Stimulated activated CD4-positive, alpha-beta T cell treated with anti-CD3 and anti-CD28 coated beads, Interleukin-4, amount 100 ng/mL, for 1 hour (primary cell): ENCODE measurements at regions not wholly inside any gene's neighbourhood (a gene's known extent, or its start where the extent isn't known, plus 50 kb on each side); places are given as distances from the start of the nearest gene placed in this dataset.
"Not testable (repeated sequence)": the region's sequence is repeated elsewhere in the genome, so short reads cannot be mapped to it uniquely, and the experiment has no call there.

Experiments
- DNase-seq: peaks from one replicate; pipeline ENCODE4 v3.0.0-alpha.2; 2020

DNA sequence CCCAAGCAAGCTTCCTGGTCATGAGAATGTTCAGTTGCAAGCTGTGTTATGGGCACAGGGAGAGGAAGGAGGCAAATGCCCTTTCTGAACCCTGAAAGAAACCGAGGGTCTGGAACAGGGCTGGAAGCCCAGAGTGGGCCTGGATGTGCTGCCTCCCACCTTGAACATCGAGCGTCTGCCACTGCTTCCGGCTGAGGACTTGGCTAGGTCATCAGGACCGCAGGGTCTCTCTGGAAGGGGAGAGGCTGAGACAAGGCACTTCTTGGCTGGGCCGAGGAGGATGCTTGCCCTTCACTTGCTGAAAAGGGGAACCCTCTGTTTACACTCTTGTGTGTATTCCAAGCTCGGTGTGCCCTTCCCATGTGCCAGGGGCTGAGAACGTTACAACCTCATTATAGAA, 168.0 kb upstream of the C1orf174 start:
- DNase-seq, result no peak

DNA sequence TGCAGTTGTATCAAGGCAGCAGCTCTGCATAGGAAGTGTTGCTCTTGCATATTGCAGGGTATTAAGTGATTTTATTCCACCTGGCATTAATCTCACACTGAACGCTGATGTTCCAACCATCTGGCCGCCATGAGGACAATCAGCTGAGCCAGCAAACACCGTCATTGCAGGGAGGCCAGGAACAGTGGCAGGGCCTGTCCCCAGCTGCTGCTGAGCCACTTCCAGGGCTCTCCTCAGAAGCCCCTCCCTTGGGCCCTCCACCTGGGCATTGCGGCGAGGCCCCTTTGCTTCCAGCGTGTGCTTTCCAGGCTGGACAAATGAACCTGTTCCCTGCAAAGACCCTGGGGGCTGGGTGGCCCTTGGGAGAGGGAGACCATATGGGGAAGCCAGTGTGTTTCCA, 171.6 kb upstream of the C1orf174 start:
- no peak for DNase-seq

DNA sequence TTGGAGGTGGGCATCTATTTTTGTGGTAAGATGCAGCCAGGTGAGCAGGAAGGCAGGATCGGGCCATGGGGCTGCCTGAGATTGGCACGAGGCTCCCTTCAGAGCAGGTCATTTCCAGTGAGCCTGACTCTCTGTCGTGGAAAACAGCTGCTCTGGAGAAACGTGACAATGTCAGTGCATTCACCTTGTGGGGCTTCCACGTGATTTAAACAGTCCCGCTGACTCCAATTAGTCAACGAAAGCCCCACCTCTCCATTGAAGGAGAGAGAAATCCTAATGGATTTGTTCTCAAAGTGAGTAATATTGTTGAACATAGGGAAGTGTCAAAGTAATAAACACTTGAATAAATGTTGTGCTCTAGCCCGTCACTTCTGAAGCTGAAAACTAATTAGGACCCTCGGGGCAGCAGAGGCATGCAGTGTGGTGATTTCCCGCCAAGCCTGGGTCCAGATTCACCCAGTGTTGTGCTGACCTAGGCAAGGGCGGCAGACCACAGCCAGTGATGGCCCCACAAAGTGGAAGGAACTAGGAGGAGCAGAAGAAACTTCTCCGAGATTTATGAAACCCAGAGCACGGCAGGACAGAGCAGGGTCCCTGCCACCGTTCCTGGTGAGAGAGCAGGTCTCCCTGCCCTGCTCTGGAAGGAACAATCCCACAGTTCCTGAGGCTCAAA, 172.5 kb upstream of the C1orf174 start:
- DNase-seq, result no peak

DNA sequence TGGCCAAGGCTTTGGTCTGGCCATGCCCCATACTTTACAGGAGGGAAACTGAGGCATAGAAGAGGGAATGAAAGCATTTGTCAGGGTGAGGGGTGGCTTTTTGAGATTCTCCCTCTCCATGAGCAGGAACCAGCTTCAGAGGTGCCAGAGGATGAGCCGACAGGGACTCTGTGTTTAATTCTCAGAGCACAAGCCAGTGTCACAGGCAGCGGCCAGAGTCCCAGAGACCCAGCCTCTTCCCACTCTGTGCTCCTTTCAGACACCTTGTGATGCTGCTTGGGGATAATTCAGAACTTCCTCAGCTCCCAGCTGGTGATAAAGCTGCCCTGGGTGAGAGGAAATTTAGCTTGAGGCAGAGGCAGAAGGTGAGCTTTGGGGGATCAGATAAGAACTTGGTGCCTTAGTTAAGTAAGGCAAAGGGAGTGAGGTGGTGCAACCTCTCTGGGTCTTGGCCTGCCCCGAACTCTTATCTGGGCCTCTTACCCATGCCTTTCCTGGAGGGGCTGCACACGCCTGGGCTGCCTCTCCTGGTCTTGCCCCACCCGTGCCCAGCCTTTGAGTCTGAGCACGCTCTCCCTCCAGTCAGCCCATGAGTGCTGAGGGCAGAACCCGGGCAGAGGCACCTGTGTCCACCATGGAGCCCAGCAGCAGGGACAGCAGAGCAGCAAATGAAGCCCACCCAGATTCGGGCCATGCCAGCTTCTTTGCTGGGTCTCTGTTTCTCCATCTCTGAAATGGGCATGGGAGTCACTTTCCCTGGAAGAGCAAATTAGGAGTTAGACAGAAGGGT, 175.6 kb upstream of the C1orf174 start:
- no peak for DNase-seq

DNA sequence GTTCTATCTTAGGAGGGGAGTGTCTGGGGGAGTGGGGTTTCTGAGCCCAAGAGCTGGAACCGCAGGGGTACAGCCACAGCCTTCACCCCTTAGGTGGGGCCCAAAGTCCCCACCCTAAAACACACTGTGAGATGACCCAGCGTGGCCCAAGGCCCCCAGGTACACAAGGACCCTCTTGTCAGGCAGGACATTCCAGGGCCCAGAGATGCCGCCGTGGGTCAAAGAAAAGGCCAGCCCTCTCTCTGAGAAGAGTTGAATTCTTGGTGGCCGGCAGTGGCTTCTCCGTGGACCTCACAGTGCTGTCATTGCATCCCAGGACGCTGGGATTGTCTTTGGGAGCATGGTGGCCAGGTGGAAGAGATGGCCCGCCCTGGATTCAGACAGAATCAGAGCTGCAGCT, 176.3 kb upstream of the C1orf174 start:
- DNase-seq, result no peak

DNA sequence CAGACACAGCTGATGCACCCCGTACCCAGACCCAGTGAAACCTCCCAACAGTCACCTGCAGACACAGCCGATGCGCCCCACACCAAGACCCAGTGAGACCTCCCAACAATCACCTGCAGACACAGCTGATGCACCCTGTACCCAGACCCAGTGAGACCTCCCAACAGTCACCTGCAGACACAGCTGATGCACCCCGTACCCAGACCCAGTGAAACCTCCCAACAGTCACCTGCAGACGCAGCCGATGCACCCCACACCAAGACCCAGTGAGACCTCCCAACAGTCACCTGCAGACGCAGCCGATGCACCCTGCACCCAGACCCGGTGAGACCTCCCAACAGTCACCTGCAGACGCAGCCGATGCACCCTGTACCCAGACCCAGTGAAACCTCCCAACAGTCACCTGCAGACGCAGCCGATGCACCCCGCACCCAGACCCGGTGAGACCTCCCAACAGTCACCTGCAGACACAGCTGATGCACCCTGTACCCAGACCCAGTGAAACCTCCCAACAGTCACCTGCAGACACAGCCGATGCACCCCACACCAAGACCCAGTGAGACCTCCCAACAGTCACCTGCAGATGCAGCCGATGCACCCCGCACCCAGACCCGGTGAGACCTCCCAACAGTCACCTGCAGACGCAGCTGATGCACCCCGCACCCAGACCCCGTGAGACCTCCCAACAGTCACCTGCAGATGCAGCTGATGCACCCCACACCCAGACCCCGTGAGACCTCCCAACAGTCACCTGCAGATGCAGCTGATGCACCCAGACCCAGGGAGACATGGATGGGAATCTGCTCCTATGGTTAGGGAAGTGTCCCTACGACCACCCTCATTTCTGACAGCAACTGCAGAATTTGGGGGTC, 178.3 kb upstream of the C1orf174 start:
- DNase-seq, result not testable (repeated sequence)

DNA sequence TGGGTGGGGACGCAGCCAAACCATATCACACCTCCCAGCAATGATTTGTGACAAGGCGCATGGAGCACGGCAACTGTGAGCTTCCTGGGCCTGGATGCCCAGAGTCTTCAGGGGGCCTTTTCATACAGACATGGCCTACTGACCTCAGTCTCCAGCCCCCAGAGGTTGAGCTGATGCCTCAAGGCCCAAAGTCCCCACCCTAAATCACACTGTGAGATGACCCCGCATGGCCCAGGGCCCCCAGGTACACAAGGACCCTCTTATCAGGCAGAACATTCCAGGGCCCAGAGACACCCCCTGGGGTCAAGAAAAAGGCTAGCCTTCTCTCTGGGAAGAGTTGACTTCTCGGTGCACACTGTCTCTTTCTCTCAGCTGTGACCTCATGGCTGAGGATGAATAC, 179.7 kb upstream of the C1orf174 start:
- DNase-seq, result no peak

DNA sequence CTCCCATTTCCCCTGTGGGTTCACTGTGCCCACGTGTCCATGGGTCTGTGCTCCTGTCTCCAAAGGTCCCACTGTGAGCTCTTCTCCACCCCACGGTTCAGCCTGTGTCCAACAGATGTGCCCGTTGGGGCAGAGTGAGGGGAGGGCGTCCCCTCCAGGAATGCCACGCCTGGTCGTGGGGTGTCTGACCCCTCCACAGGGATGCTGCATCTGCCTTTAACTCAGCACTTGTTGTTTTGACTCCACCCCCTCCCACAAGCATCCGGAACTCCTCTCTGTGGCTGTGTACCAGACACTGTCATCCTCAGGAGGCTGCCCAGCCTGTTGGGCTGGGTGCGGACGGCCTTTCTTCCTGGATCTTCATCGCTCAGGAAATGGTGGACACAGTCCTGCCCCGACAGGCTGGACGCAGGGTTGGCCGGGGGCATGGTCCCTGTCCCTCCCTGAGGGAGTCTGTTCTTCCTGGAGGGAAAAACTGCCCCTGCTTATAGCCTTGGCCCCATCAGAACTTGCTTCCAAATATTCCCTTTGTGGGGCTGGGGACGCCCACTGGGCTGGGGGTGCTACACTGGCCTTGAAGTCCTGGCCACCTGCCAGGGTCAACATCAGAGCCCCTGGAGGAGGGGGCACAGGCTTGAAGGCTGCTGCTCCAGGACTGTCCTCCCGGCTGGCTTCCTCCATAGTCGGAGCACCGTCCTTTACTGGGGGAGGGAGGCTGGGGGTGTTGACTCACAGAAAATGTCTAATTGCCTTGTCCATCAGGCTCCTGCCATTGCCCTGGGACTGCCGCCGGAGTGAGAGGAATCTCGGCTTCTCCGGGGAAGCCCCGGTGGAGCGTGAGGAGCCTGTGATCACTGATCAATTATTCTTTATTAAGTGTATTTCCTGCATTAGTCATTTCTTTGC, 182.0 kb upstream of the C1orf174 start:
- no peak for DNase-seq

DNA sequence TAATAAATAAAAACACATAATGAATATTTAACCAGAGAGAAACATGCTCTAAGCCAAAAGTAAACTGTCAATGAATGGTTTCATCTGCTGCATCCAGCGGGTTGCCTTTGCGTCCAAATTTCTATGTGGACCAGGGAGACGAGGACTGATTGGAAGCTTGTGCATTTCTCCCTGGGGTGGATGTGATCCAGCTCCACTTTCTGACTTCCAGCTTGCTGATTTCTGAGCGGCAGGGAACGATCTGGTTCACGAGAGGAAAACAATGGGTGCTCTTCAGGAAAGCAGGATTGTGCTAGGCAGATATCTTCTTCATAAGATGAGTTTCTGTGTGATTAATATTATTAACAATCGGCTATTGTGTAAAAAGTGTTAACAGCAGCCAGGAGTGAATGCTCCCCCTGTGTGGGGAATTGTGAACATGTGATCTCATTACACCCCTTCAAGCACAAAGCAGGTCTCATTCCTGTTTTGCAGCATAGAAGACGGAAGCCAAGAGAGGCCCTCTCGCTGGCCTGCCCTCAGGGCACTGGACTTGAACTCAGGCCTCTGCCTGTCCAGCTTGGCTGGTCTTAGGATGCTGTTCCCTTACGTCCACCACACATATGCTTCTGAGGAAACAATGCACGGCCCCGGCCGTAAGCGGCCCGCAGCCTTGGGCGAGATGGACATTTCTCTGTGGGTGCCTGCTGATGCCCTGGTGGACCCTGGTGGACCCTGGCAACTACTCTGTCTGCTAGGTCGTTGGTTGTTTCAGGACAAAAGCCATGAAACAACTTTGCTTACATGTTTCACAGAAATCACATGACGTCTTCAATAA, 183.4 kb upstream of the C1orf174 start:
- no peak for DNase-seq

DNA sequence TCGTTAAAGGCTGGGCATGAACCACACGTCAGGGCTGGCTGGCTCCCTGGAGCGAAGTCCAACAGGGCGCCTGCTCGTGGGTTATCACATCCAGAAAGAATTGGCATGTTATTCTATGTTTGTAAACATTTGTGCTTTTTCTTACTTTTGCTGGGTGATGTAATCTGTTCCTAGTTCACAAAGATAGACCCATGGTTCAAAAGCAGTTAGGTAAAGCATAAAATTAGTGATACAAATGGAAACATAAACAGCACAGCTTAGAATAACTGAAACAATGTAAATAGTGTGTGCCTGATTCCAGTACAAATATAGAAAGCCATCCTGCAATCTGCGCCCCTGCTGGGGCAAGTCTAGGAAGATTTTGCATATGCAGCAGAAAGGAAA, 184.0 kb upstream of the C1orf174 start:
- DNase-seq, result no peak

DNA sequence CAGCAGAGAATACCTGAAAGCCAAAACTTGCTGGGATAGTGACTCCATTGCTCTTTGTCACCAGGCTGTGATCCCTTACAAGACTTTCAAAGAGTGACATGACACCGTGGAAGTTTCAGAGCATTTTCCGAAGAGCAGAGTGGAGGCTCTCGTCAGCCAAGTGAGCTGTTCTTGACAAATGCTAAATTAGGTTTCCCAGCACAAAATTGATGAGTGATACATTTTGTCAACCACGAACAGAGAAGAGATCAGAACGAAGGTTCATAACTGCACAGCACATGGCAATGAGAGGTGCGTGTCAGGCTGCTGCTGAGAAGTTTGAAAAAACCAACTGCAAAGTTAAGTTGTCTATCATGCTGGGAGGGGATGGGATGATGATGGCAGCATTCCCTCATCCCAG, 184.4 kb upstream of the C1orf174 start:
- no peak for DNase-seq

DNA sequence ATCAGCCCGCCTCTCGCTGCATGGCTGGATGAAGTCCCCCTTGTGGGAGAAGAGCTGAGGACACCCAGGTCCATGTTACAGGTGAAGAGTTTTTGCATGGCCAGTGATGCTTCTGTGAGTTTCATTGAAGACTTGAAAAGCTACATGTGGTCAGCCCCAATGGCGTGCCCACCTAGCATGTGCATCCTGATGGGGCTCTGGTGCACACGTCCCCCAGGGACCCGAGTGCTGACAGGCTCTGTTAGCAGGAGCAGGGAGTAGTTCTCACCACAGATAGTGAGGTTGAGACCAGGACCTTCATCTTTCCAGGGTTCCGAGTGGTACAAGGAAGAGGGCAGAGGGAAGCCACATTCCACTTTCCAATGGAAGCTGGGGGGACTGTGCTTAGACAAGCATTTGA, 184.8 kb upstream of the C1orf174 start:
- no peak for DNase-seq

DNA sequence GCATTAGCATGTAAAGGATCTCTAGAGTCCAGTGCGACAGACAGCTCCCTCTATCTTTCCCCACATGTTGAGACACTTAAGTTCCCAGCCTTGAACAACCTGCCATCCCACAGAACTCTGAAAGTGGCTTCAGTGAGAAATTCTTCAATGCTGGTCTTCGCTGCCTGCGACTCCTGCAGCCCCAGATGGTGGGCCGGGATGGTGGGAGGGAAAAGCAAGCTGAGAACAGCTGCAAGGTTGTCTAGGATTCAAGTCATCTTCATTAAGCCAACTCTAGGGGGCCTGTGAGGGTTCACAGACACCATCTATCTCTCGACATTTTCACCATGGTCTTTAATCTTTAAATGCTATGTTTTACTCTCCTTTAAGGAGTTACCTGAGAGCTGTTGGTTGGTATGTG, 185.5 kb upstream of the C1orf174 start:
- no peak for DNase-seq

DNA sequence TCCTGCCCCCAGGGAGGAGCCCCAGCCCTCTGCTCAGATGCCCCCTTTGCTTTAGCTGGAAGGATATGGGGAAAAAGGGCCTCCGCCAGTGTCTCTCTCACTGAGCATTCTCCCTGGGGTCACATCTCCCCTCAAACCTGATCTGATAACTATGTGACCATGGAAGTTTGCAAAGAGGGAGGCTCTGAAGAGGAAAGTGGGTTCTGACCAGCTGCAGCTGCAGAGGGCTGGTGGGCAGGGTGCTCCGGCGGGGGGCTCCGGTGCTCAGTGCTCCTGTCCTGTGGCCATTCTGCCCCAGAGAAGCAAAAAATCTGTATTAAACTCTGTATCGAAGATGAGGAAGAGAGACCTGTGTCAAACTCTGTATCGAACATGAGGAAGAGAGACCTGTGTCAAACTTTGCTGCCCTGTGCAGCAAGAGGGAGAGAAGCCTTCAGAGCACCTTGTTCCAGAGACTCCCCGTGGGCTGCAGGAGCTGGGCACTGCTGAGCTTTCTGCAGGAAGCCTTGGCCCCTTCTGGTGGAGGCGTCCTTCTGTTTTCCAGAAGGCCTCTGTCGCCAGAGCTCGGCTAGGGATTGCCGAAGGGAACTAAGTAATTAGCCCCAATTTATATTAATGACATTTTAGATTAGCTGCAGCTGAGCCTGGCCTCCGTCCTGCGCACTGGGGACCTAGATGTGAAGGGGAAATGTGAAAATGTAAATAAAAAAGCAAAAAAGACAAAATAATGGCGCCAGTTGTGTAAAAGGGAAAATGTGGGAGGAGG, 186.2 kb upstream of the C1orf174 start:
- DNase-seq, result no peak

DNA sequence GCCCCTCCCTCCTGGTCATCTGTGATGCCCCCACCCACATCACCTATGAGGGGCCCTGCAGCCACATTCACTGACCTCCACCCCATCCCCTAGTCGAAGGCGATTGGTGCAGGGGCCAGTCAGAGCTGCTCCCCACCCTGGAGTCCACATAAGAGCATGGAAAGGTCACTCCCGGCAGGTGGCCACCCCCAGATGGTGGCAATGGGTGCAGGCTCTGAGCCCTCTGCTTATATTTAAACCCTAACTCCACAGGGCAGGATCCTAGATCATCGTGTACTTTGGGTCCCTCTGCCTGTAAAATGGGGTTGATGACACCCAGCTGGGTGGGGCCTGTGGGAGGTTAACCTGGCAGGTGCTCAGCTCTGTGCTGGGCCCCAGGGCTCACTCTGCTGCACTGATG, 186.8 kb upstream of the C1orf174 start:
- no peak for DNase-seq

DNA sequence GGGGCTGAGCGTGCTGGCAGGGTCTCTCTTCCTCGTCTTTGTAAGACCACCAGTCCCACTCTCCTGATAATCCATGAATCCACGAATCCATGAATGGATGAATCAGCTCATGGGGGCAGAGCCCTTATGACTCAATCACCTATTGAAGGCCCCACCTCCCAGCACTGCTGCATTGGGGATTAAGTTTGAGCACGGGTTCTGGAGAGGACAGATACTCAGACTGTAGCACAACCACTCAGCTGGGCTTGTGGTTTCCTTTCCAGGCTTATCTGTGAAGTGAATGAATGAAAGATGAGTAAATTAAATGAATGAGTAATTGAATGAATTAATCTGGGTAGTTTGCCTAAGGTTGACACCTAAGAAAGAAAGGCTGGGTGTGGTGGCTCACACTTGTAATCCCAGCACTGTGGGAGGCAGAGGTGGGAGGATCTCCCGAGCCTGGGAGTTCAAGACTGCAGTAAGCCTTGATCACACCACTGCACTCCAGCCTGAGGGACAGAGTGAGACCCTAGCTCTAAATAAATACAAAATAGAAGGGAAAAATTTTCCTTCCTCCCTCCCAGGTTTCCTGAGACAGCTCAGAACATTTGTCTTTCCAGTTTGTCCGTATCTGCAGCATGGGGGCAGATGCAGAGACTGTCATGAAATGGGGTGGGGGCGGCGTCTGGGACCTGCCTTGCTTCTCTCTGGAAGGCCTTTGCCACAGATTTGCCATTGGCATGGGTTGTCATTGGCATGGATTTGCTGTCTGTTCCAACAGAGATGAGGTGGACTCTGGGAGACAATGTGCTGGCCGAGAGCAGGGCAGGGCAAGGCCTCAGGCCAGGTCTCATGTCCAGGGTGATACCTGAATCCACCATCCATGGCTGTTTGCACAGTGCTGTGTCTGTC, 187.7 kb upstream of the C1orf174 start:
- DNase-seq, result no peak

DNA sequence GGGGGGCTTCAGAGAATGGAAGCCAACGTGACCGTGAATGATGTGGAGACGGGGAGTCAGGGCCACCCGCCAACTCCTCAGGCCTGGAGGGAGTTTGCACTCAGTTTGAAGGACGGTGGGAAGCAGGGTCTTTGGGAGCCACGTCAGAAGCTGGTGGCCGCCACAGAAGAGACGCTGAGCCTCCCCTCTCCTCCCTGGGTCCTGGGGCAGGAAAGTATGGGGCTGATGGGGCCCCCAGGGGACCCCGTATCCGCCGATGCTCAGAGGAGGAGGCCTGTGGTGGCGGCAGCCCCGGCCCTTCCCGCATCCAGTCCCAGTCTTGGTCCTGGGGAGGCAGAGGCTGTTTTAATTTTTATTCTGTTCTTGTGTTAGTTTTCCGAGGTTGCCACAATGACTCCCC, 188.6 kb upstream of the C1orf174 start:
- DNase-seq, result no peak

DNA sequence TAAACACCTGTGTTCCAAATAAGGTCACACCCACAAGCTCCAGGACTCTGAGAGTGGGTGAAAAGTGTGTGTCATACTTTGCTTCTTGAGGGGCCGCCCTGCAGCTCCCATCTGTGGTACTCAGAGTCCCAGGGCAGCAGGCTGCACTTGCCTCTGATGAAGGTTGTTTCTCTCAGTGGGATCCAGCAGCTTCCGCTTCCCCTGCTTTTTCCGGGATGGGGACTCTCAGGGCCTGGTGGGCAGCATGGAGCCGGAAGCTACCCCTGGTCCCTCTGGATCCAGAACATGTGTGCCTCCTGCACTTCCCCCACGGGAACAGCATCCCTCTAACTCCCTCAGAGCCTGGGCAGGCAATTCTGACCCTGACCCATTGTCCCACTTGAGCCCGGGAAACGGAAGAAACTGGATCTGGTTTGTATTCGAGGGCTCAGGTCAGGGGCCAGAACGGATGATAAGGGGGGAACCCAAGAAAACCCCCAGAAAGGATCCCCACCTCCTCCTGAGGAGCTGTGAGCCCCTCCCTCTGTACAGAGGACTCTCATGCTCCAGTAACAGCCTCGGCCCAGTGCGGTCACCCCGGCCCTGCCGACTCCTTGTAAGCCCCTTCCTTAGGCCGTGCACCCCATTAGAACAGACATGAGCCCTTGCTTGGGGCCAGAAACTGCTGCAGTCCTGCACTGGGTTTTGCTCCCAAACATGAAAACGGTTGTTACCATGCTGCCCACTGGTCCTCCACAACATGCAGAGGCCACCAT, 189.5 kb upstream of the C1orf174 start:
- DNase-seq, result no peak

DNA sequence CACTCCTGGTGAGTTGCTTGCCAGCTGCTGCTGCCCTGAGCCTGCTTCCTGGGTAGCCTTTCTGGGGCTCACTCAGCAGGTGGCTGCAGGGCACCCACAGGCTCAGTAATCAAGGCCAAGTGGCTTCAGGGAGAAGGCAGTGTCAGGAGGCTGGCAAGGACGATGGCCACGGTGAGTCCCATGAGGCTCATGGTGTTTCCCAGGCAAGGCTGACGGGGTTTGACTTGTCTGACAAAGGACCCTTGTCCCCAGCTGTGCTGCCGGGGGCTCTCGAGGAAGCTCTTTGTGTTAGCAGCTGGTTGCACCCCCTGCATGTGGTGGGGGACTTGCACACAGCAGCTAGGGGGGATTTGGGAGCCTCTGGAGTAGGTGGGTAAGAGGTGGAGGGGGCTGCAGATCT, 190.5 kb upstream of the C1orf174 start:
- no peak for DNase-seq
